GM12878 (cell line): ENCODE measurements at regions not wholly inside any gene's neighbourhood (a gene's known extent, or its start where the extent isn't known, plus 50 kb on each side); places are given as distances from the start of the nearest gene placed in this dataset.
"Not testable (repeated sequence)": the region's sequence is repeated elsewhere in the genome, so short reads cannot be mapped to it uniquely, and the experiment has no call there.

Experiments used
- ATAC-seq: fragments of 200-7000 bp; cut with Tn5 transposase; 3 replicates; pipeline ENCODE4 v1.9.1; 2020; ENCODE audit warnings: mild to moderate bottlenecking, moderate library complexity
- BruUV-seq: library from RNA; stranded (reverse); fragments of 400-500 nt; replicated peaks from 2 replicates; lab custom pipeline; 2021; lab: Mats Ljungman, UMichigan
- CTCF ChIA-PET: fragments of 300-600 bp; sonication (Branson Sonifier 250); formaldehyde crosslinking; extraction: SDS; loops from one replicate; lab custom pipeline; 2021; ENCODE audit warnings: inconsistent platforms; lab: Yijun Ruan, JAX
- POLR2A ChIA-PET: fragments of 350-600 bp; formaldehyde crosslinking; extraction: SDS; loops from one replicate; lab custom pipeline; 2021; ENCODE audit warnings: inconsistent platforms; lab: Charles Lee
- RAD21 ChIA-PET: fragments of 300-600 bp; sonication (Branson Sonifier 250); formaldehyde crosslinking; loops from one replicate; lab custom pipeline; 2023; ENCODE audit warnings: antibody characterized with exemption; ENCODE audit not compliant: unreplicated experiment; lab: Charles Lee
- SMC1A ChIA-PET: fragments of 300-600 bp; sonication (Branson Sonifier 250); formaldehyde crosslinking; loops from one replicate; lab custom pipeline; 2023; ENCODE audit not compliant: unreplicated experiment, uncharacterized antibody; lab: Charles Lee
- DNase-seq: peaks from one replicate; pipeline ENCODE4 v3.0.0-alpha.2; 2011; ENCODE audit warnings: low read depth, low spot score
- FAIRE-seq: peaks from 3 replicates; lab custom pipeline; 2011; peaks lifted over from hg19 to GRCh38; lab: Jason Lieb, UNC
- H2AFZ ChIP-seq: 2 replicates; pipeline ENCODE4 v1.6.0; 2011; ENCODE audit warnings: low read depth, low read length, control low read depth; ENCODE audit not compliant: control insufficient read depth
- H3K27ac ChIP-seq: 2 replicates; pipeline ENCODE4 v1.5.1; 2011; ENCODE audit warnings: control low read depth; ENCODE audit not compliant: control insufficient read depth, insufficient read depth
- H3K27me3 ChIP-seq, 2 experiments: replicated peaks in 1 of 2; 2 replicates each; pipeline versions ENCODE4 v1.6.0 to v1.6.1; 2011; ENCODE audit warnings: low read length in 1 of 2; ENCODE audit not compliant: control insufficient read depth in 2 of 2, insufficient read depth in 2 of 2
- H3K36me3 ChIP-seq, 2 experiments: 2 replicates each; pipeline ENCODE4 v1.5.1; 2011; ENCODE audit warnings: low read length in 1 of 2; ENCODE audit not compliant: control insufficient read depth in 2 of 2, insufficient read depth in 2 of 2
- H3K4me1 ChIP-seq: 2 replicates; pipeline ENCODE4 v1.6.1; 2011; ENCODE audit warnings: mild to moderate bottlenecking, low read length, moderate library complexity, mixed read lengths; ENCODE audit not compliant: control insufficient read depth, insufficient read depth
- H3K4me2 ChIP-seq: 2 replicates; pipeline ENCODE4 v1.6.0; 2011; ENCODE audit warnings: control low read depth; ENCODE audit not compliant: control insufficient read depth, insufficient read depth
- H3K4me3 ChIP-seq: fragments of 200-600 bp; sonication (generic); 2 replicates; pipeline ENCODE4 v1.5.1; 2016
- H3K79me2 ChIP-seq: 2 replicates; pipeline ENCODE4 v1.6.0; 2011; ENCODE audit warnings: low read length; ENCODE audit not compliant: control insufficient read depth, insufficient read depth
- H3K9ac ChIP-seq: 2 replicates; pipeline ENCODE4 v1.8.0; 2011; ENCODE audit warnings: low read length, control low read depth, mixed read lengths; ENCODE audit not compliant: control insufficient read depth, insufficient read depth
- H3K9me3 ChIP-seq: replicated peaks from 3 replicates; pipeline ENCODE4 v1.5.1; 2011; ENCODE audit warnings: mild to moderate bottlenecking, low read length; ENCODE audit not compliant: control insufficient read depth, insufficient read depth
- H4K20me1 ChIP-seq: 2 replicates; pipeline ENCODE4 v1.6.0; 2011; ENCODE audit not compliant: control insufficient read depth, insufficient read depth
- BHLHE40 ChIP-seq, 2 experiments: fragments of 450-650 bp in 1 of 2; IDR thresholded peaks; 2 replicates each; pipeline ENCODE4 v1.6.1; 2011 to 2017; ENCODE audit warnings: low read depth in 2 of 2, borderline replicate concordance in 1 of 2, improper control_type of control experiment in 1 of 2, low read length in 1 of 2, mild to moderate bottlenecking in 1 of 2
- NFYA ChIP-seq: IDR thresholded peaks from 2 replicates; pipeline ENCODE4 v1.6.1; 2011; ENCODE audit warnings: low read depth, mild to moderate bottlenecking, low read length, improper control_type of control experiment, borderline replicate concordance
- RUNX3 ChIP-seq: IDR thresholded peaks from 2 replicates; pipeline ENCODE4 v1.6.1; 2012; ENCODE audit warnings: low read length, inconsistent platforms
- WGBS: methylation state at CpG from one replicate; pipeline ENCODE4 v1.1.6; 2016; ENCODE audit warnings: low lambda C conversion rate; ENCODE audit not compliant: insufficient replicate concordance, insufficient coverage; ENCODE audit errors: missing lambda C conversion rate; 5-methylcytosine and 5-hydroxymethylcytosine counted together
- in situ Hi-C: fragments of 300-500 bp; cut with MboI; formaldehyde crosslinking; loops from 9 replicates; pipeline ENCODE4 v1.14.3; 2018; ENCODE audit warnings: mixed read lengths
- intact Hi-C: fragments of 100-400 bp; cut with micrococcal nuclease; formaldehyde crosslinking; loops from one replicate; pipeline ENCODE4 v1.14.2; 2022; ENCODE audit not compliant: unreplicated experiment
- TF ChIP-seq, protein P1 (sequence below): IDR thresholded peaks from 2 replicates; pipeline ENCODE4 v1.6.1; 2012; ENCODE audit warnings: low read depth, low read length, improper control_type of control experiment

DNA sequence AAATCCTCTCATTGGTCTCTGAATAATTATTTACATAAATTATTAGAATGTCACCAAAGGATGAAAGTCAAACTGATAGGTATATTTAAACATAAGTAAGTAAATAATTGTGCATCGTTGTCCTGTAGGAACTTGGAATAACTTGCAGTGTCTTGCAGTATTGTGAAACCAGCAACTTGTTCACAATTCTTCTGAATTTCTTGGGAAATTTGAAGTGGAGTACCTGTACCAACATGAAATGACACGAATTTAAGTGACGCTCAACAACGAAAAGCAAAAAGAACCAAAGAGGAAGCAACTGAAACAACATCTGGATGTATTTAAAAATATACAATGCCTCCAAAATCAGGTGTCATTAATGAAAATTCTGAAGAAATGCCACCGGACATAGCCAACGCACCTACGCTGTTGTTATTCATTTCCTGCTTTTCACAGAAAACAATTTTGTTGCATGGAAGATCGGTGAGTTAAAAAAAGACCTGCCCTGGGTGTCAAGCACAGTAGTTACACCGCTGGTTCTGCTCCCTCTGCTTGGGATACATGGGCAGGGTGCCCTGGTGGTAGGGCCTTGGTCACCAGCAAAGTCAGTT is 112.5 kb downstream of the RPLP1 start (continued):
- TF ChIP-seq NFYA: no peak
- TF ChIP-seq, protein P1, sequence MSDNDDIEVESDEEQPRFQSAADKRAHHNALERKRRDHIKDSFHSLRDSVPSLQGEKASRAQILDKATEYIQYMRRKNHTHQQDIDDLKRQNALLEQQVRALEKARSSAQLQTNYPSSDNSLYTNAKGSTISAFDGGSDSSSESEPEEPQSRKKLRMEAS: no peak
- TF ChIP-seq BHLHE40 (IDR thresholded peaks at IDR 0.05; ENCODE audit: borderline replicate concordance in 1 of 2, low read depth in 2 of 2, low read length in 1 of 2): no peak
- no peak for TF ChIP-seq RUNX3

DNA sequence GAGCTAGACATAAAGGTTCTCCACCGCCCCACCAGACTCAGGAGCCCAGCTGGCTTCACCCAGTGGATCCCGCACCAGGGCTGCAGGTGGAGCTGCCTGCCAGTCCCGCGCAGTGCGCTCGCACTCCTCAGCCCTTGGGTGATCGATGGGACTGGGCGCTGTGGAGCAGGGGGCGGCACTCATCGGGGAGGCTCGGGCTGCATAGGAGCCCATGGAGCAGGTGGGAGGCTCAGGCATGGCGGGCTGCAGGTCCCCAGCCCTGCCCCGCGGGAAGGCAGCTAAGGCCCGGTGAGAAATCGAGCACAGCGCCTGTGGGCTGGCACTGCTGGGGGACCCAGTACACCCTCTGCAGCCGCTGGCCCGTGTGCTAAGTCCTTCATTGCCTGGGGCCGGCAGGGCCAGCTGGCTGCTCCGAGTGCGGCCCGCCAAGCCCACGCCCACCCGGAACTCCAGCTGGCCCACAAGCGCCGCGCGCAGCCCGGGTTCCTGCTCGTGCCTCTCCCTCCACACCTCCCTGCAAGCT is 114.7 kb downstream of the RPLP1 start:
- in situ Hi-C loops, SMC1A ChIA-PET, H3K27ac ChIP-seq, CTCF ChIA-PET, H3K4me1 ChIP-seq, H3K4me2 ChIP-seq, FAIRE-seq, H3K9ac ChIP-seq, H3K9me3 ChIP-seq, H3K4me3 ChIP-seq, H4K20me1 ChIP-seq, DNase-seq, BruUV-seq, ATAC-seq, H3K79me2 ChIP-seq, intact Hi-C loops, H3K36me3 ChIP-seq, RAD21 ChIA-PET, H2AFZ ChIP-seq, H3K27me3 ChIP-seq: not testable (repeated sequence)
- WGBS: 82% methylated on average over 21 of the region's 31 CpGs
- POLR2A ChIA-PET: interaction anchor here (0.6 kb wide), 1 partner anchor 14 kb away, joined by 5 read pairs; no protein-coding TSS in a partner anchor
